ENCODE measurements at regions not wholly inside any gene's neighbourhood (a gene's known extent, or its start where the extent isn't known, plus 50 kb on each side); places are given as distances from the start of the nearest gene placed in this dataset.

- H3K9me3 ChIP-seq (ENCODE audit: control insufficient read depth in 2 of 3, low read length in 3 of 3): no peaks in the 10 kb centered on the region
- no peak overlapping the region for H3K27ac ChIP-seq (ENCODE audit: low read depth, low read length)
- CTCF ChIA-PET: no interaction called here
- no peaks in the 10 kb centered on the region for H3K27me3 ChIP-seq (ENCODE audit: control insufficient read depth in 2 of 2, insufficient read depth in 2 of 2, low read length in 2 of 2)
- H3K4me1 ChIP-seq (ENCODE audit: control insufficient read depth in 2 of 2, insufficient read depth in 2 of 2, low read length in 2 of 2): no peaks in the 10 kb centered on the region
- Mint-ChIP-seq H3K4me1 (no peaks in the 10 kb centered on the region), H3K27me3 (no peaks in the 10 kb centered on the region), H3K27ac (no peak overlapping the region), H3K36me3 (no peaks in the 10 kb centered on the region), H3K4me3 (no peak overlapping the region), H3K9me3 (peaks cover 0 to 9% (median 3%) of the 10 kb centered on the region in 11 donors)
- ATAC-seq (no peak), DNase-seq (no peak)
- no peaks in the 10 kb centered on the region for H3K36me3 ChIP-seq (ENCODE audit: control insufficient read depth in 2 of 3, insufficient read depth in 3 of 3, low read length in 3 of 3)
- intact Hi-C loops (cut with micrococcal nuclease): loop anchor here in 1 of 2 donors (10.0 kb wide), 1 partner anchor 64 kb away; no protein-coding TSS in a partner anchor
- H3K4me3 ChIP-seq (ENCODE audit: low read length): no peak overlapping the region
- POLR2A ChIA-PET: no interaction called here
These were observed 154.8 kb upstream of the CYLC2 start for GRCh38 chr9:102840335-102840734.

DNA sequence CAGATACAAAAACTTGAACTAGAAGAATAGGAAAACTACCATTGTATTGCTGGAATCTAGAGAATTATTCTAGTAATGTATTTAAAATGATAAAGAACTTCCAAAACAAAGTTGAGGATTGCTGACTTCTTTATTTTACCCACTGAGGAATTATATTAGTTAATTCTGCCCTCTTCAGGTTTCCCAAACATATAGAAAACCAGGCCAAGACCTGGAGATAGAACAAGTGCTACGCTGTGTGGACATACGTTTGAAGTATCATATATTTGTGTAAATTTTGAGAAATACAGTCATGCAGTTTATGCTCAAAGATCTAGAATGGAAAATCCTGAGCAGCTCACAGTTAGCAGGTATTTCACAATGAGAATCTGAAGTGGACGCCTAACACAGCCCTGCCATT is 162.3 kb upstream of the CYLC2 start:
- ATAC-seq (no peak), DNase-seq (no peak)
- no peaks in the 10 kb centered on the region for H3K36me3 ChIP-seq (ENCODE audit: control insufficient read depth in 2 of 3, insufficient read depth in 3 of 3, low read length in 3 of 3)
- Mint-ChIP-seq H3K9me3 (peaks cover 0 to 15% (median 3%) of the 10 kb centered on the region in 11 donors), H3K36me3 (no peaks in the 10 kb centered on the region), H3K4me3 (no peak overlapping the region), H3K27me3 (no peaks in the 10 kb centered on the region), H3K4me1 (no peaks in the 10 kb centered on the region), H3K27ac (no peak overlapping the region)
- intact Hi-C loops (cut with micrococcal nuclease): no loop called here
- H3K9me3 ChIP-seq (ENCODE audit: control insufficient read depth in 2 of 3, low read length in 3 of 3): no peaks in the 10 kb centered on the region
- H3K27me3 ChIP-seq (ENCODE audit: control insufficient read depth in 2 of 2, insufficient read depth in 2 of 2, low read length in 2 of 2): no peaks in the 10 kb centered on the region
- ChIA-PET CTCF (no interaction called here), POLR2A (no interaction called here)
- no peak overlapping the region for H3K27ac ChIP-seq (ENCODE audit: low read depth, low read length)
- no peak overlapping the region for H3K4me3 ChIP-seq (ENCODE audit: low read length)
- H3K4me1 ChIP-seq (ENCODE audit: control insufficient read depth in 2 of 2, insufficient read depth in 2 of 2, low read length in 2 of 2): no peaks in the 10 kb centered on the region

DNA sequence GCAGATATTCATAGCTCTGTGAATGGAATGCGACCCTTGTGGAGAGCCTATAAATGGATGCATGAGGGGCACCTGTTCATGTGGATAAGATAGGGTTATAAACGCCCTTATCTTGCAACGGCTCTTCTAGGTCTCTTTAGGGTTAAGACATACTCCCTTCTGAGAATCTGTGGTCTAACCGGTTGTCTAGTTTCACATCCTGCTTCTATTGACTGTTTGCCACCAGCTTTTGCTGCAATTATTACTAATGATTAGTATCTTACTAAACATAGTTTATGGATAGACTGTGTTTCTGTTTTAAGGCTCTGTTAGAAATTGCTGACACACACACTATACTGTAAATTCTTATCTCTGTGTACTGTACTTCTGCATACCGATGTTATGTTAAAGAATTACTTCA is 198.9 kb upstream of the CYLC2 start:
- no peak overlapping the region for H3K4me3 Mint-ChIP-seq
- peaks cover 0 to 17% (median 5%) of the 10 kb centered on the region in 11 donors for H3K9me3 Mint-ChIP-seq

DNA sequence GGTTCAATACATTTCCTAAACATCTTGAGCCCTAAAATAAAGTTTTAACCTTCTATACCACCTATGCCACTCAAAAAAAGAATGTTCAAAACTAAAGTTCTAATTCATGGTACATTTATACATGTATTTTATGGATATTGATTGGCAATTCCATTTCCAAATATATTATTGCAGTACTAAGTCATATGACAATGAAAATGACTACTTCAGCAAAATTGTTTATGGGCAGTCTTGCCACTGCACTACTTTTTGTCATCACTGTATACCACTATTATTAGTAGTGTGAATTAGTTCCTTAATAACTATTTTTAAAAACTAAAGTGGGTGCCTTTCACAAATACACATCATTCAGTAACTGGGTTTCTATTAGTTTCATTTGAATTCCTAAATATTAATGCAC is 199.6 kb upstream of the CYLC2 start:
- Histone ChIP-seq H3K36me3 (ENCODE audit: control insufficient read depth in 2 of 3, insufficient read depth in 3 of 3, low read length in 3 of 3) (no peaks in the 10 kb centered on the region), H3K27ac (ENCODE audit: low read depth, low read length) (no peak overlapping the region), H3K4me3 (ENCODE audit: low read length) (no peak overlapping the region), H3K27me3 (ENCODE audit: control insufficient read depth in 2 of 2, insufficient read depth in 2 of 2, low read length in 2 of 2) (no peaks in the 10 kb centered on the region), H3K4me1 (ENCODE audit: control insufficient read depth in 2 of 2, insufficient read depth in 2 of 2, low read length in 2 of 2) (no peaks in the 10 kb centered on the region), H3K9me3 (ENCODE audit: control insufficient read depth in 2 of 3, low read length in 3 of 3) (no peaks in the 10 kb centered on the region)
- CTCF ChIA-PET: no interaction called here
- Mint-ChIP-seq H3K9me3 (peaks cover 0 to 17% (median 5%) of the 10 kb centered on the region in 11 donors), H3K27ac (no peak overlapping the region), H3K27me3 (no peaks in the 10 kb centered on the region), H3K4me3 (no peak overlapping the region), H3K36me3 (no peaks in the 10 kb centered on the region), H3K4me1 (no peaks in the 10 kb centered on the region)
- POLR2A ChIA-PET: no interaction called here
- intact Hi-C loops (cut with micrococcal nuclease): no loop called here
- ATAC-seq (no peak), DNase-seq (no peak)

More for the DNA sequence above, 198.9 kb upstream of the CYLC2 start:
- no peaks in the 10 kb centered on the region for H3K36me3 Mint-ChIP-seq
- no peak for ATAC-seq
- CTCF ChIA-PET: no interaction called here
- no peaks in the 10 kb centered on the region for H3K4me1 ChIP-seq (ENCODE audit: control insufficient read depth in 2 of 2, insufficient read depth in 2 of 2, low read length in 2 of 2)
- no peak overlapping the region for H3K27ac Mint-ChIP-seq
- no peaks in the 10 kb centered on the region for H3K4me1 Mint-ChIP-seq
- POLR2A ChIA-PET: no interaction called here
- no peaks in the 10 kb centered on the region for H3K27me3 ChIP-seq (ENCODE audit: control insufficient read depth in 2 of 2, insufficient read depth in 2 of 2, low read length in 2 of 2)
- no peaks in the 10 kb centered on the region for H3K27me3 Mint-ChIP-seq
- H3K4me3 ChIP-seq (ENCODE audit: low read length): no peak overlapping the region
- no peaks in the 10 kb centered on the region for H3K9me3 ChIP-seq (ENCODE audit: control insufficient read depth in 2 of 3, low read length in 3 of 3)
- H3K36me3 ChIP-seq (ENCODE audit: control insufficient read depth in 2 of 3, insufficient read depth in 3 of 3, low read length in 3 of 3): no peaks in the 10 kb centered on the region
- intact Hi-C loops (cut with micrococcal nuclease): no loop called here
- DNase-seq: no peak
- no peak overlapping the region for H3K27ac ChIP-seq (ENCODE audit: low read depth, low read length)

DNA sequence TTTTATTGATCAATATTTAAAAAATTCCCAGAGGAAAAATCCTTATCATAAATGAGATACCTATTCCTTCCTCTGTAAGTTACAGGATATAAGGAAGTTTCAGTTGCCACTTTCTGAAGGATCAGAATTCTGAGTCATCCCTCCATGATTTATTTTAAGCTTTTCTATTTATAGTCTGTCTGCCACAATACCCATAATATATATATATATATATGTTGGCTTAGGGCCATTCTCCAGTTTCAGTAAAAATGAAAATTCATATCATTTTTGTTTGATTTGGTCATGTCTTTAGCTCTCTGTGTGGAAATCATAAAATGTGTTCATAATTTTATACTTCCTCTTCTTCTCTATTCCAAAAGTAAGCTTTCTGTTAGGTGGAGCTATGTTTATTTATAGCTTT is 215.8 kb upstream of the CYLC2 start:
- Histone ChIP-seq H3K36me3 (ENCODE audit: control insufficient read depth in 2 of 3, insufficient read depth in 3 of 3, low read length in 3 of 3) (no peaks in the 10 kb centered on the region), H3K9me3 (ENCODE audit: control insufficient read depth in 2 of 3, low read length in 3 of 3) (no peaks in the 10 kb centered on the region), H3K27ac (ENCODE audit: low read depth, low read length) (no peak overlapping the region), H3K27me3 (ENCODE audit: control insufficient read depth in 2 of 2, insufficient read depth in 2 of 2, low read length in 2 of 2) (no peaks in the 10 kb centered on the region), H3K4me3 (ENCODE audit: low read length) (no peak overlapping the region), H3K4me1 (ENCODE audit: control insufficient read depth in 2 of 2, insufficient read depth in 2 of 2, low read length in 2 of 2) (no peaks in the 10 kb centered on the region)
- POLR2A ChIA-PET: no interaction called here
- no peak overlapping the region for H3K4me3 Mint-ChIP-seq
- no peaks in the 10 kb centered on the region for H3K36me3 Mint-ChIP-seq
- H3K4me1 Mint-ChIP-seq: no peaks in the 10 kb centered on the region
- no peak overlapping the region for H3K27ac Mint-ChIP-seq
- DNase-seq: no peak
- H3K9me3 Mint-ChIP-seq: peaks cover 0 to 12% (median 2%) of the 10 kb centered on the region in 11 donors
- no peak for ATAC-seq
- no peaks in the 10 kb centered on the region for H3K27me3 Mint-ChIP-seq
- intact Hi-C loops (cut with micrococcal nuclease): no loop called here
- CTCF ChIA-PET: no interaction called here

DNA sequence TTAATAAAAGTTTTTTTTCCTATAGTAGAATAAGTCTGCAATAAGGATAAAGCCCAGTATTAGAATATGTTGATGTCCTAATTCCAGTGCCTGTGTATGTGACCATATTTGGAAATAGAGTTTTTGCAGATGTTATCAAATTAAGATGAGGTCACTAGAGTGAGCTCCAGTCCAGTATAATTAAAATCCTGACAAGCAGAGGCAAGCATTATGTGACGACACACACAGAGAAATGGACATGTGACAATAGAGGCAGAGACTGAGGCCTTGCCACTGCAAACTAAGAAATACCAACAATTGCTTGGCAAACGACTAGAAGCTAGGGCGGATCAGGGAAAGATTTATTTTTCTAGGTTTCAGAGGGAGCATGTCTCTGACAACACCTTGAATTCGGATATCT is 216.4 kb upstream of the CYLC2 start:
- no peaks in the 10 kb centered on the region for H3K4me1 Mint-ChIP-seq
- H3K4me3 Mint-ChIP-seq: no peak overlapping the region
- no peaks in the 10 kb centered on the region for H3K36me3 ChIP-seq (ENCODE audit: control insufficient read depth in 2 of 3, insufficient read depth in 3 of 3, low read length in 3 of 3)
- POLR2A ChIA-PET: no interaction called here
- DNase-seq: no peak
- H3K9me3 Mint-ChIP-seq: peaks cover 0 to 11% (median 2%) of the 10 kb centered on the region in 11 donors
- H3K27ac ChIP-seq (ENCODE audit: low read depth, low read length): no peak overlapping the region
- H3K36me3 Mint-ChIP-seq: no peaks in the 10 kb centered on the region
- H3K27me3 ChIP-seq (ENCODE audit: control insufficient read depth in 2 of 2, insufficient read depth in 2 of 2, low read length in 2 of 2): no peaks in the 10 kb centered on the region
- H3K4me1 ChIP-seq (ENCODE audit: control insufficient read depth in 2 of 2, insufficient read depth in 2 of 2, low read length in 2 of 2): no peaks in the 10 kb centered on the region
- H3K9me3 ChIP-seq (ENCODE audit: control insufficient read depth in 2 of 3, low read length in 3 of 3): no peaks in the 10 kb centered on the region
- intact Hi-C loops (cut with micrococcal nuclease): no loop called here
- CTCF ChIA-PET: no interaction called here
- ATAC-seq: no peak
- H3K4me3 ChIP-seq (ENCODE audit: low read length): no peak overlapping the region
- H3K27ac Mint-ChIP-seq: no peak overlapping the region
- H3K27me3 Mint-ChIP-seq: no peaks in the 10 kb centered on the region

GRCh38 chr9:102770704-102771103 is 224.4 kb upstream of the CYLC2 start:
- no peak for ATAC-seq
- CTCF ChIA-PET: no interaction called here

More at GRCh38 chr9:102770704-102771103, 224.4 kb upstream of the CYLC2 start:
- no peak overlapping the region for H3K27ac ChIP-seq (ENCODE audit: low read depth, low read length)
- no peaks in the 10 kb centered on the region for H3K4me1 ChIP-seq (ENCODE audit: control insufficient read depth in 2 of 2, insufficient read depth in 2 of 2, low read length in 2 of 2)
- H3K9me3 ChIP-seq (ENCODE audit: control insufficient read depth in 2 of 3, low read length in 3 of 3): no peaks in the 10 kb centered on the region
- H3K36me3 Mint-ChIP-seq: no peaks in the 10 kb centered on the region
- no peaks in the 10 kb centered on the region for H3K4me1 Mint-ChIP-seq
- no peaks in the 10 kb centered on the region for H3K36me3 ChIP-seq (ENCODE audit: control insufficient read depth in 2 of 3, insufficient read depth in 3 of 3, low read length in 3 of 3)
- no peaks in the 10 kb centered on the region for H3K27me3 Mint-ChIP-seq
- no peak for DNase-seq
- intact Hi-C loops (cut with micrococcal nuclease): no loop called here
- H3K4me3 ChIP-seq (ENCODE audit: low read length): no peak overlapping the region
- peaks cover 0 to 19% (median 4%) of the 10 kb centered on the region in 11 donors for H3K9me3 Mint-ChIP-seq
- H3K27me3 ChIP-seq (ENCODE audit: control insufficient read depth in 2 of 2, insufficient read depth in 2 of 2, low read length in 2 of 2): no peaks in the 10 kb centered on the region
- no peak overlapping the region for H3K4me3 Mint-ChIP-seq
- POLR2A ChIA-PET: no interaction called here
- H3K27ac Mint-ChIP-seq: no peak overlapping the region
